ENCODE measurements at regions not wholly inside any gene's neighbourhood (a gene's known extent, or its start where the extent isn't known, plus 50 kb on each side); places are given as distances from the start of the nearest gene placed in this dataset.

DNA sequence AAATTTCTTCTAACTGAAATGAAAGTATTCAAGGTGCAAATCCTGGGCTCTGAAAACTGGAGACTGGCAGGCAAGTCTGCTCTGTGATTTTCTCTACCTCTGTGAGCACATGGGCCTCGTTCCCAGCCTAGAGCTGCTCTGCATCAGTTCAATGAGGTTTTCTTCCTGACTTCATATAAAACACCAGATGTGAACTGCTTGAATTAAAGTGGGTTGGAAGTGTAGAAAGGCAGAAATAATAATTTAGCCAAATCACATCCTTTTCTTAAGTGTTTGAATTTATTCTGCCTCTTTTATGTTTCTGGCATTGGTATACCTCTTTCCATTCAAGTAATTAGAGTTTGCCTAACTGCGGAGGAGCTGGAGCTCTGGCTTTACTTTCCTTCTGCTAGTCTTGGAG, 540.8 kb downstream of the OLFM4 start:
- Histone ChIP-seq H2AFZ (ENCODE audit: low read length) (no peak overlapping the region), H3K27ac (ENCODE audit: insufficient read length, low read depth, low read length) (no peak overlapping the region), H3K56ac (ENCODE audit: insufficient read length, low read depth, low read length) (no peak overlapping the region), H3K79me2 (ENCODE audit: insufficient read depth, low read length) (no peaks in the 10 kb centered on the region), H3K4ac (ENCODE audit: low read depth, low read length) (no peak overlapping the region), H3T11ph (ENCODE audit: low read length) (no peak overlapping the region), H2BK15ac (ENCODE audit: low read depth, low read length) (no peak overlapping the region), H3K23ac (ENCODE audit: insufficient read length, low read depth, low read length) (no peak overlapping the region), H3K9me3 (ENCODE audit: control insufficient read depth, low read depth, low read length) (no peaks in the 10 kb centered on the region), H3K9ac (ENCODE audit: extremely low read depth, insufficient read length, low read length) (no peak overlapping the region), H3K27me3 (ENCODE audit: insufficient read depth, low read length) (no peaks in the 10 kb centered on the region), H2AK5ac (ENCODE audit: insufficient read length, low read length) (no peak overlapping the region), H4K20me1 (ENCODE audit: control insufficient read depth, insufficient read depth, insufficient read length) (no peaks in the 10 kb centered on the region), H3K18ac (ENCODE audit: insufficient read length, low read depth, low read length) (no peak overlapping the region), H3K14ac (ENCODE audit: insufficient read depth, low read length) (no peak overlapping the region), H3K79me1 (ENCODE audit: insufficient read depth, low read depth, low read length, poor library complexity, severe bottlenecking) (no peaks in the 10 kb centered on the region), H3K23me2 (ENCODE audit: insufficient read length, low read depth, low read length, poor library complexity, severe bottlenecking) (no peaks in the 10 kb centered on the region), H2BK120ac (ENCODE audit: low read depth, low read length, poor library complexity, severe bottlenecking) (no peak overlapping the region), H4K5ac (ENCODE audit: insufficient read length, low read depth, low read length) (no peak overlapping the region), H4K91ac (ENCODE audit: insufficient read length, low read depth, low read length) (no peak overlapping the region), H3K4me1 (ENCODE audit: insufficient read depth, low read length) (no peaks in the 10 kb centered on the region), H2BK20ac (ENCODE audit: low read depth, low read length, poor library complexity, severe bottlenecking) (no peak overlapping the region), H4K8ac (replicated peaks; ENCODE audit: insufficient read length, low read depth, low read length) (no peak overlapping the region), H3K4me2 (ENCODE audit: insufficient read depth, insufficient read length, low read length) (no peak overlapping the region), H2BK12ac (ENCODE audit: insufficient read length, low read depth, low read length) (no peak overlapping the region), H2BK5ac (ENCODE audit: insufficient read length, low read length) (no peak overlapping the region)
- Mint-ChIP-seq H3K27ac (no peak overlapping the region), H3K4me3 (no peak overlapping the region), H3K4me1 (0 out of 4 replicates have a peak, but pooled peaks cover 0 to 4% of the 10 kb centered on the region in 2 experiments), H3K9me3 (no peaks in the 10 kb centered on the region), H3K36me3 (ENCODE audit: insufficient read depth in 1 of 3, low read depth in 3 of 3) (no peaks in the 10 kb centered on the region), H3K27me3 (ENCODE audit: low read depth) (no peaks in the 10 kb centered on the region)
- no CpG with 5 or more reads among the region's 2 CpGs for WGBS (ENCODE audit: extremely low coverage, insufficient read length, low lambda C conversion rate)
- TF ChIP-seq, protein P1, sequence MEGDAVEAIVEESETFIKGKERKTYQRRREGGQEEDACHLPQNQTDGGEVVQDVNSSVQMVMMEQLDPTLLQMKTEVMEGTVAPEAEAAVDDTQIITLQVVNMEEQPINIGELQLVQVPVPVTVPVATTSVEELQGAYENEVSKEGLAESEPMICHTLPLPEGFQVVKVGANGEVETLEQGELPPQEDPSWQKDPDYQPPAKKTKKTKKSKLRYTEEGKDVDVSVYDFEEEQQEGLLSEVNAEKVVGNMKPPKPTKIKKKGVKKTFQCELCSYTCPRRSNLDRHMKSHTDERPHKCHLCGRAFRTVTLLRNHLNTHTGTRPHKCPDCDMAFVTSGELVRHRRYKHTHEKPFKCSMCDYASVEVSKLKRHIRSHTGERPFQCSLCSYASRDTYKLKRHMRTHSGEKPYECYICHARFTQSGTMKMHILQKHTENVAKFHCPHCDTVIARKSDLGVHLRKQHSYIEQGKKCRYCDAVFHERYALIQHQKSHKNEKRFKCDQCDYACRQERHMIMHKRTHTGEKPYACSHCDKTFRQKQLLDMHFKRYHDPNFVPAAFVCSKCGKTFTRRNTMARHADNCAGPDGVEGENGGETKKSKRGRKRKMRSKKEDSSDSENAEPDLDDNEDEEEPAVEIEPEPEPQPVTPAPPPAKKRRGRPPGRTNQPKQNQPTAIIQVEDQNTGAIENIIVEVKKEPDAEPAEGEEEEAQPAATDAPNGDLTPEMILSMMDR (conservative IDR thresholded peaks at IDR 0.05) = no peak
- DNase-seq = no peak

Measured in H9 (cell line).